A549 (cell line): ENCODE measurements at regions not wholly inside any gene's neighbourhood (a gene's known extent, or its start where the extent isn't known, plus 50 kb on each side); places are given as distances from the start of the nearest gene placed in this dataset.

Experiments used
- BCL3 ChIP-seq: fragments of >200 bp; sonication (Bioruptor Twin); formaldehyde crosslinking; IDR thresholded peaks from 3 replicates; pipeline ENCODE4 v1.6.1; 2016
- MAX ChIP-seq: IDR thresholded peaks from 2 replicates; pipeline ENCODE4 v1.6.1; 2012
- TF ChIP-seq, protein P1 (sequence below): fragments of >200 bp; sonication (Bioruptor Twin); formaldehyde crosslinking; IDR thresholded peaks from 3 replicates; pipeline ENCODE4 v1.5.1; 2016

GRCh38 chr7:115758025-115758424 is 272.5 kb downstream of the TFEC start:
- TF ChIP-seq, protein P1, sequence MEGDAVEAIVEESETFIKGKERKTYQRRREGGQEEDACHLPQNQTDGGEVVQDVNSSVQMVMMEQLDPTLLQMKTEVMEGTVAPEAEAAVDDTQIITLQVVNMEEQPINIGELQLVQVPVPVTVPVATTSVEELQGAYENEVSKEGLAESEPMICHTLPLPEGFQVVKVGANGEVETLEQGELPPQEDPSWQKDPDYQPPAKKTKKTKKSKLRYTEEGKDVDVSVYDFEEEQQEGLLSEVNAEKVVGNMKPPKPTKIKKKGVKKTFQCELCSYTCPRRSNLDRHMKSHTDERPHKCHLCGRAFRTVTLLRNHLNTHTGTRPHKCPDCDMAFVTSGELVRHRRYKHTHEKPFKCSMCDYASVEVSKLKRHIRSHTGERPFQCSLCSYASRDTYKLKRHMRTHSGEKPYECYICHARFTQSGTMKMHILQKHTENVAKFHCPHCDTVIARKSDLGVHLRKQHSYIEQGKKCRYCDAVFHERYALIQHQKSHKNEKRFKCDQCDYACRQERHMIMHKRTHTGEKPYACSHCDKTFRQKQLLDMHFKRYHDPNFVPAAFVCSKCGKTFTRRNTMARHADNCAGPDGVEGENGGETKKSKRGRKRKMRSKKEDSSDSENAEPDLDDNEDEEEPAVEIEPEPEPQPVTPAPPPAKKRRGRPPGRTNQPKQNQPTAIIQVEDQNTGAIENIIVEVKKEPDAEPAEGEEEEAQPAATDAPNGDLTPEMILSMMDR: no peak
- TF ChIP-seq BCL3 (no peak), MAX (no peak)
